ENCODE measurements at regions not wholly inside any gene's neighbourhood (a gene's known extent, or its start where the extent isn't known, plus 50 kb on each side); places are given as distances from the start of the nearest gene placed in this dataset.

DNA sequence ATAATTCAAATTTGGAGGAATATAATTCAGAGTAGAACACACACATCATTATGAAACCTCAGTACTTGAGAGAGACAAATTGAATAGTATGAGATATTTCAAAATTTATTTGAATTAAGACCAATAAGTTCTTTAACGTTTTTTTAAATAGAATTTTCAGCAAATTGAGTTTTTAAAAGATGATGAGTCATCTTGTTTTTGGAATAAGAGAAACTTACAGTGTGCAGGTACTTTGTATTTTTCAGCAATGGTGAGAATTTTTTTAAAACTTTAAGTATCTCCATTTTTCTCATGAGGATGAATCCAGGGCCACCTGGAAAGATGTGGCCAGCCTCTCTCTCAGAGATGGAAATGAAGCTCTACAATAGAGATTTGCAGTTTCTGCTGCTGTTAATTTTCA, 1015.0 kb upstream of the TENM4 start:
- DNase-seq (ENCODE audit: low spot score), result no peak
- 19% methylated on average over 1 of the region's 1 CpG for WGBS

DNA sequence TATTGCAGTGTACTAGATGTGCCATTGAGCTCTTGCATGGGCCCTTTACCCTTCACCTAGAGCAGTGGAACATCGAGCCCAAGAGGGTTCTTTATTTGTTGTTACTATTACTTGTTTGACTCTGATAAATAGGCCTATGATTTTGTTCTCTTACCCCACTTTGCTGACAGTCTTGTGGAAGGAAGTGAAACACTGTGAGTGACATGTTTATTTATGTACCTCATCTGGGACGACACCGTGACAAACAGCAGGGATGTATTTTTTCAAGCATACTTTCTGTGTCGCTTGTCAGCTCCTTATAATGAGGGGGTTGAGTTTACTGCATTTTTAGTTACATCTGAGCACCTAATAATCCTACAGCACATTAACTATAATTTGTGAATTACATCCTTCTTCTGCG, 1010.3 kb upstream of the TENM4 start:
- no peaks in the 10 kb centered on the region for H3K9me3 ChIP-seq (ENCODE audit: control insufficient read depth in 4 of 4, low read length in 3 of 4)
- no peaks in the 10 kb centered on the region for H3K36me3 ChIP-seq (ENCODE audit: control insufficient read depth in 4 of 4, insufficient read depth in 3 of 4, low read depth in 1 of 4, low read length in 3 of 4)
- DNase-seq (ENCODE audit: low spot score), result no peak
- no peaks in the 10 kb centered on the region for H3K27me3 ChIP-seq (ENCODE audit: control insufficient read depth in 4 of 4, insufficient read depth in 4 of 4, low read length in 3 of 4)
- H3K9ac ChIP-seq (ENCODE audit: low read depth in 1 of 2, low read length in 2 of 2), result no peak overlapping the region
- H3K4me1 ChIP-seq (ENCODE audit: control insufficient read depth in 4 of 4, insufficient read depth in 4 of 4, low read length in 3 of 4), result no peaks in the 10 kb centered on the region
- 73% methylated on average over 5 of the region's 5 CpGs for WGBS
- H3K27ac ChIP-seq (ENCODE audit: low read depth in 1 of 2, low read length in 2 of 2), result no peak overlapping the region
- no peak for TF ChIP-seq HNF4A (conservative IDR thresholded peaks at IDR 0.05)
- TF ChIP-seq FOXA1 (IDR thresholded peaks at IDR 0.05), result no peak
- TF ChIP-seq TAF1 (conservative IDR thresholded peaks at IDR 0.05), result no peak
- no peak for TF ChIP-seq HNF4G (IDR thresholded peaks at IDR 0.05)
- TF ChIP-seq, protein P1, sequence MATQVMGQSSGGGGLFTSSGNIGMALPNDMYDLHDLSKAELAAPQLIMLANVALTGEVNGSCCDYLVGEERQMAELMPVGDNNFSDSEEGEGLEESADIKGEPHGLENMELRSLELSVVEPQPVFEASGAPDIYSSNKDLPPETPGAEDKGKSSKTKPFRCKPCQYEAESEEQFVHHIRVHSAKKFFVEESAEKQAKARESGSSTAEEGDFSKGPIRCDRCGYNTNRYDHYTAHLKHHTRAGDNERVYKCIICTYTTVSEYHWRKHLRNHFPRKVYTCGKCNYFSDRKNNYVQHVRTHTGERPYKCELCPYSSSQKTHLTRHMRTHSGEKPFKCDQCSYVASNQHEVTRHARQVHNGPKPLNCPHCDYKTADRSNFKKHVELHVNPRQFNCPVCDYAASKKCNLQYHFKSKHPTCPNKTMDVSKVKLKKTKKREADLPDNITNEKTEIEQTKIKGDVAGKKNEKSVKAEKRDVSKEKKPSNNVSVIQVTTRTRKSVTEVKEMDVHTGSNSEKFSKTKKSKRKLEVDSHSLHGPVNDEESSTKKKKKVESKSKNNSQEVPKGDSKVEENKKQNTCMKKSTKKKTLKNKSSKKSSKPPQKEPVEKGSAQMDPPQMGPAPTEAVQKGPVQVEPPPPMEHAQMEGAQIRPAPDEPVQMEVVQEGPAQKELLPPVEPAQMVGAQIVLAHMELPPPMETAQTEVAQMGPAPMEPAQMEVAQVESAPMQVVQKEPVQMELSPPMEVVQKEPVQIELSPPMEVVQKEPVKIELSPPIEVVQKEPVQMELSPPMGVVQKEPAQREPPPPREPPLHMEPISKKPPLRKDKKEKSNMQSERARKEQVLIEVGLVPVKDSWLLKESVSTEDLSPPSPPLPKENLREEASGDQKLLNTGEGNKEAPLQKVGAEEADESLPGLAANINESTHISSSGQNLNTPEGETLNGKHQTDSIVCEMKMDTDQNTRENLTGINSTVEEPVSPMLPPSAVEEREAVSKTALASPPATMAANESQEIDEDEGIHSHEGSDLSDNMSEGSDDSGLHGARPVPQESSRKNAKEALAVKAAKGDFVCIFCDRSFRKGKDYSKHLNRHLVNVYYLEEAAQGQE (IDR thresholded peaks at IDR 0.05), result no peak
- TF ChIP-seq GABPA (IDR thresholded peaks at IDR 0.05 in 1 of 2, conservative IDR thresholded peaks at IDR 0.05 in 1 of 2), result no peak
- TF ChIP-seq, protein P2, sequence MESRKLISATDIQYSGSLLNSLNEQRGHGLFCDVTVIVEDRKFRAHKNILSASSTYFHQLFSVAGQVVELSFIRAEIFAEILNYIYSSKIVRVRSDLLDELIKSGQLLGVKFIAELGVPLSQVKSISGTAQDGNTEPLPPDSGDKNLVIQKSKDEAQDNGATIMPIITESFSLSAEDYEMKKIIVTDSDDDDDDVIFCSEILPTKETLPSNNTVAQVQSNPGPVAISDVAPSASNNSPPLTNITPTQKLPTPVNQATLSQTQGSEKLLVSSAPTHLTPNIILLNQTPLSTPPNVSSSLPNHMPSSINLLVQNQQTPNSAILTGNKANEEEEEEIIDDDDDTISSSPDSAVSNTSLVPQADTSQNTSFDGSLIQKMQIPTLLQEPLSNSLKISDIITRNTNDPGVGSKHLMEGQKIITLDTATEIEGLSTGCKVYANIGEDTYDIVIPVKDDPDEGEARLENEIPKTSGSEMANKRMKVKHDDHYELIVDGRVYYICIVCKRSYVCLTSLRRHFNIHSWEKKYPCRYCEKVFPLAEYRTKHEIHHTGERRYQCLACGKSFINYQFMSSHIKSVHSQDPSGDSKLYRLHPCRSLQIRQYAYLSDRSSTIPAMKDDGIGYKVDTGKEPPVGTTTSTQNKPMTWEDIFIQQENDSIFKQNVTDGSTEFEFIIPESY (IDR thresholded peaks at IDR 0.05), result no peak
- no peak for TF ChIP-seq JUND (IDR thresholded peaks at IDR 0.05)
- TF ChIP-seq, protein P3, sequence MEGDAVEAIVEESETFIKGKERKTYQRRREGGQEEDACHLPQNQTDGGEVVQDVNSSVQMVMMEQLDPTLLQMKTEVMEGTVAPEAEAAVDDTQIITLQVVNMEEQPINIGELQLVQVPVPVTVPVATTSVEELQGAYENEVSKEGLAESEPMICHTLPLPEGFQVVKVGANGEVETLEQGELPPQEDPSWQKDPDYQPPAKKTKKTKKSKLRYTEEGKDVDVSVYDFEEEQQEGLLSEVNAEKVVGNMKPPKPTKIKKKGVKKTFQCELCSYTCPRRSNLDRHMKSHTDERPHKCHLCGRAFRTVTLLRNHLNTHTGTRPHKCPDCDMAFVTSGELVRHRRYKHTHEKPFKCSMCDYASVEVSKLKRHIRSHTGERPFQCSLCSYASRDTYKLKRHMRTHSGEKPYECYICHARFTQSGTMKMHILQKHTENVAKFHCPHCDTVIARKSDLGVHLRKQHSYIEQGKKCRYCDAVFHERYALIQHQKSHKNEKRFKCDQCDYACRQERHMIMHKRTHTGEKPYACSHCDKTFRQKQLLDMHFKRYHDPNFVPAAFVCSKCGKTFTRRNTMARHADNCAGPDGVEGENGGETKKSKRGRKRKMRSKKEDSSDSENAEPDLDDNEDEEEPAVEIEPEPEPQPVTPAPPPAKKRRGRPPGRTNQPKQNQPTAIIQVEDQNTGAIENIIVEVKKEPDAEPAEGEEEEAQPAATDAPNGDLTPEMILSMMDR (IDR thresholded peaks at IDR 0.05; ENCODE audit: low read depth, low read length, missing input control), result no peak
- no peak for TF ChIP-seq SP1 (IDR thresholded peaks at IDR 0.05)
- TF ChIP-seq FOXA2 (IDR thresholded peaks at IDR 0.05), result no peak
- TF ChIP-seq, protein P4, sequence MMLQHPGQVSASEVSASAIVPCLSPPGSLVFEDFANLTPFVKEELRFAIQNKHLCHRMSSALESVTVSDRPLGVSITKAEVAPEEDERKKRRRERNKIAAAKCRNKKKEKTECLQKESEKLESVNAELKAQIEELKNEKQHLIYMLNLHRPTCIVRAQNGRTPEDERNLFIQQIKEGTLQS (IDR thresholded peaks at IDR 0.05), result no peak
- TF ChIP-seq RXRA (IDR thresholded peaks at IDR 0.05), result no peak
- no peak overlapping the region for H3K4me3 ChIP-seq (ENCODE audit: low read depth in 1 of 3, low read length in 3 of 3)

More for the DNA sequence above, 1015.0 kb upstream of the TENM4 start:
- Histone ChIP-seq H3K27ac (ENCODE audit: low read depth in 1 of 2, low read length in 2 of 2) (no peak overlapping the region), H3K9me3 (ENCODE audit: control insufficient read depth in 4 of 4, low read length in 3 of 4) (no peaks in the 10 kb centered on the region), H3K4me1 (ENCODE audit: control insufficient read depth in 4 of 4, insufficient read depth in 4 of 4, low read length in 3 of 4) (no peaks in the 10 kb centered on the region), H3K27me3 (ENCODE audit: control insufficient read depth in 4 of 4, insufficient read depth in 4 of 4, low read length in 3 of 4) (no peaks in the 10 kb centered on the region), H3K36me3 (ENCODE audit: control insufficient read depth in 4 of 4, insufficient read depth in 3 of 4, low read depth in 1 of 4, low read length in 3 of 4) (no peaks in the 10 kb centered on the region), H3K4me3 (ENCODE audit: low read depth in 1 of 3, low read length in 3 of 3) (no peak overlapping the region), H3K9ac (ENCODE audit: low read depth in 1 of 2, low read length in 2 of 2) (no peak overlapping the region)
- TF ChIP-seq, protein P2 (IDR thresholded peaks at IDR 0.05), result no peak
- no peak for TF ChIP-seq HNF4G (IDR thresholded peaks at IDR 0.05)
- TF ChIP-seq, protein P1 (IDR thresholded peaks at IDR 0.05), result no peak
- no peak for TF ChIP-seq TAF1 (conservative IDR thresholded peaks at IDR 0.05)
- no peak for TF ChIP-seq HNF4A (conservative IDR thresholded peaks at IDR 0.05)

All from liver (tissue), 8 donors.